ENCODE measurements at regions not wholly inside any gene's neighbourhood (a gene's known extent, or its start where the extent isn't known, plus 50 kb on each side); places are given as distances from the start of the nearest gene placed in this dataset.

DNA sequence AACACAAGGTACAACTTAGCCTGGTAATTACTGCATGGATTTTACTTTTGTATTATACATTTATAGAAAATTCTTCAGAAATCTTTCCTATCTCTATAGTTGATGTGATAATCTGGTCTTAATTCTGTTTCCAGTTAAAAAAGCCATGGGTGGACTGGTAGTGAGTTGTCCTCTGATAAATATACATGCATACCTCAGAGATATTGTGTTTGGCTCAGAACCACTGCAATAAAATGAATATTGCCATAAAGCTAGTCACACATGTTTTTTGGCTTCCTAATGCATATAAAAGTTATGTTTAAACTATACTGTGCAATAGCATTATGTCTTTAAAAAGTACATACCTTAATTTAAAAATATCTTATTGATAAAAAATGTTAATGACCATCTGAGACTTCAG lies 708.6 kb upstream of the MARCKS start:
- DNase-seq = no peak

DNA sequence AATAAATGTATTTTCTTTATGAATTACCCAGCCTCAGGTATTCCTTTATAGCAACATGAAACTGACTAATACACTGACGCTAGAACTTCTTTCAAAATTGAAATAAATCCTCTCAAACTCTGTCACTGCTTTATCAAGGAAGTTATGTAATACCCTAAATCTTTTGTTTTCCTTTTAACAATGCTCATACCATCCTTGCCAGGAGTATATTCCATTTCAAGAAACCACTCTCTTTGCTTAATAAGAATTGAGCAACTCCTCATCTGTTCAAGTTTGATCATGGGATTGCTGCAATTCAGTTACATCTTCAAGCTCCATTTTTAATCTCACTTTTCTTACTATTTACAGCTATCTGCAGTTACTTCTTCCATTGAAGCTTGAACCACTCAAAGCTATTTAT lies 707.6 kb upstream of the MARCKS start:
- DNase-seq = no peak

DNA sequence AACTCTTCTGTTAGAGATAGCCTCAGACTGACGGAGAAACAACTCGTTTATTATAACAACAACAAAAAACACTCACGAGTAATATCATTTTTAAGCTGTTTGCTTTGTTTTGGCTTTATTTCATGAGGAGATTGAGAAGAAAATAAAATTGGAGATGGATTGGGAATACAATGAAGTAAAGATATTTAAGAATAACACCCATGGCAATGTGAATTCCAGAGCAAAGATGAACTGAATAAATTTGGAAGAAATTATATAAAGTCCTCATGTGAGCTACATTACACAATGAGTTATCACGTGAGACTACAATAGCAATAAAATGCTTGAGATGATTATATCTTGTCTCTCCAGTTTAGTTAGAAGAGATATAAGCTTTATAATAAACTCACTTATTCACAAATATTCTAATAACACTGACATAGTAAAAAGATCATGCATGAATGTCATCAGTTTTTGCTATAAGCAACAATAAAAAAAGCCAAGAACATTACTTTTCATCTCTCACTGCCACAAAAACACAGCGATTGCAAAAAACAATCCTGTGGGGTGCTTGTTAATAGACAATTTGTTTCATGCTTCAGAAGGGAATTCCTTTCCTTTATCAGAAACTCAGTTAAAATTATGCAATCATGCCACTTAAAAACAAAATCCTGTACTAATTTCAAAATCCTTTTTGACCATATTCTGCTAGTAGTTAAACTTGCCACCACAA lies 696.7 kb upstream of the MARCKS start:
- no peak for DNase-seq

DNA sequence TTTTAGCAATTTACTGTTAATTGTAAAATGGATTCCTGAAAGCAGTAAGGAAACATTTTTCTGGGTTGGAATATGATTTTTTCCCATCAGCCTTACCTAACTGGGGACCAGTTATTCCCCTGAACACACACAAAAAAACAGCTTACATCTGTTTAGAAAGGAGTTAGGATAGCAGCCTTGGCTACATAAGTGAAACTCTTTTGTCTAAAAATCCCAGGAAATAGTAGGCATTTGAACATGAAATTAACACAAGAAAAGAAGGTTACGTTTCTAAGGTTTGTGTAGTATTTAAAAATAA lies 696.2 kb upstream of the MARCKS start:
- DNase-seq = no peak

DNA sequence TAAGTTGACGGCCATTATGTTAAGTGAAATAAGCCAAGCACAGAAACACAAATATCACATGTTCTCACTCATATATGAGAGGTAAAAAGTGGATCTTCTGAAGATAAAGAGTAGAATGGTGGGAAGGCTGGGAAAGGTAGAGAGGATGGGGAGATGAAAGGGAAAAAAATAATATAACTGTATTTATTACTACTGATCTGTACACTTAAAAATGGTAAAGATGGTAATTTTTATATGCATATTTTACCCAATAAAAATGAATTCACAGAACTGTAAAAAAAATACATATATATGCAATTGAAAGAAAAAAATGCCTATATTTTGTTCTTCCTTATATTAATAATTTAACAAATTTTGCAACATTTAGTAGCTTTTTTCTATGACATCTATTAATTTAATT lies 694.4 kb upstream of the MARCKS start:
- no peak for DNase-seq

DNA sequence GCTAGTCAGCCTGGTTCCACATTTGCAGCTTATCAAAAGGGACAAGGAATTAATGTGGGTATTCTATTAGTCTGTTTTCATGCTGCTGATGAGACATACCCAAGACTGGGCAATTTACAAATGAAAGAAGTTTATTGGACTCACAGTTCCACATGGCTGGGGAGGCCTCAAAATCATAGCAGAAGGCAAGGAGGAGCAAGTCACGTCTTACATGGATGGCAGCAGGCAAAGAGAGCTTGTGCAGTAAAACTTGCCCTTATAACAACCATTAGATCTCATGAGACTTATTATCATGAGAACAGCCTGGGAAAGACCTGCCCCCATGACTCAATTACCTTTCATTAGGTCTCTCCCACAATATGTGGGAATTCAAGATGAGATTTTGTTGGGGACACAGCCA lies 689.1 kb upstream of the MARCKS start:
- no peak for DNase-seq

DNA sequence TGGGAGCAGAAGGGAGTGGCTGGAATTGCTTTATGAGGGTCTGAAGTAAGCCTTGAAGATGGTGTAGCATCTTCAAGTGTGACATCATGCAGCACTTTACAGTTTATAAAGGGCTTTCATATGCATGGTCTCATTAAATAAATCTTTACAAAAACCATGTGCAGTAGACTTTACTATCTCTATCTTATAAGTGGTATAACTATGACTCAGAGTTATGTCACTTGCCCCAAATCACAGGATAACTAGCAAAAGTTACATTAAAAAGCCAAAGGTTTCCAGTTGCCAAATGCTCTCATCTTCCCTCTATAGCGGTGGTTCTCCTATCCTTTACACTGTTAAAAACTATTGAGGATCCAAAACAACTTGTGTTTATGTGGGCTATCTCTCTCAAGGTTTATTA lies 687.7 kb upstream of the MARCKS start:
- no peak for DNase-seq

DNA sequence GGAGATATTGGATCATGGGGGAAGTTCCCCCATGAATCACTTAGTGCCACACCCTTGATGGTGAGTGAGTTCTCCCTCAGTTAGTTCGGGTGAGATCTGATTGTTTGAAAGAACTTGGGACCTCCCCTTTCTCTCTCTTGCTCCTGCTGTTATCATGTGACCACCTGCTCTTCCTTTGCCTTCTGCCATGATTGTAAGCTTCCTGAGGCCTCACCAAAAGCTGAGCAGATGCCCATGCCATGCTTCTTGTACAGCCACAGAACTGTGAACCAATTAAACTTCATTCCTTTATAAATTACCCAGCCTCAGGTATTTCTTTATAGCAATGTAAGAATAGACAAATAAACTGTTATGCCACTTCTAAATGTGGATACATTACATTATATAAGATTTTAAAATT lies 686.7 kb upstream of the MARCKS start:
- no peak for DNase-seq

DNA sequence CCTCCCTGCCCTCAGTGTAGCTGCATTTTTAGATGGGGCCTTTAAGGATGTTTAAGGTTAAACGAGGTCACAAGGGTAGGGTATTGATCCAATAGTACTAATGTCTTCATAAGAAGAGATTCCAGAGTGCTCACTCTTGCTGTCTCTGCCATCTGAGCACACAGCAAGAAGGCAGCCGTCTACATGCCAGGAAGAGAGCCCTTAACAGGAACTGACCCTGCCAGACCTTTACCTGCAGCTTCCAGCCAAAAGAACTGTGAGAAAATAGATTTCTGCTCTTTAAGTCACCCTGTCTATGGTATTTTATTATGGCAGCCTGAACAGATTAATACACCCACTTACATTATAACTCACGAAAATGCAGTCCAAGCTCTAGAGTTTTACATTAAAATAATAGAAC lies 685.3 kb upstream of the MARCKS start:
- no peak for DNase-seq

DNA sequence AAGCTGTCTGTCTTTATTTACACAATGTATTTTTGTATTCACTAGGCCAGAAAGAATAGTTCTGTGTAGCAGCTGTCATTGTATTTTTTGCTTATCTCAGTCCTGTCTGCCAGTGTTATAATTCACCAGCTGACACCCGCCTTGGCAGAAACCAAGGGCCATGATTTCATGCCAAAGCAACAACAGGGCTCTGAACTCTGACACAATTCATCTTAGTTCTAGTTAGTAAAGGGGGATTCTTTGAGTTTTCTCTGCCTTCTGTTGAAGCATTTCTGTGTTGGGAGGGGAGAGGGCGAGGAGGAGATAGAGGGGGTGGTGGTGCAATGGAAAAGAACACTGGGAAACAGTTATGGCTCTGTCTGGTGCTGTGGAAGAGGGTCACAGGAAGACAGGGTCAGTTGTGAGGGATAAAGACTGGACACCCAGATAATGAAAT lies 684.6 kb upstream of the MARCKS start:
- peak; percentile 49 for DNase-seq

DNA sequence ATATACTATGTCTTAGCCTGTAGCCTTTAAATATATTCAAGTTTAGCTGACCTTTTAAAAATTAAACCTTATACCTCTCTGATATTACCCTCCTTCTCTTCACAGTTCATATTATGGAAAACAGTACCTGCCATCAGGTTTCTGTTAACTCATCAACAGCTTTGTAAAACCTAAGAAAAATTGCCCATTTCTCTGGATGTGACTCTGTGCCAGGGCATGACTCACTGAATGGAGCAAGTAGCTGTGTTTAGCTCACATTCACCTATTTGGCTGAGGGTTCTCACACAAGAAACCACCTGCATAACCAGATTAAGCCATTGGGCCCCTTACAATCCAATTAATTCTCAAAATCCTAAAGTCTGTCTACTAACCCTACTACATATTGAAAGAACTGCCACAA lies 678.8 kb upstream of the MARCKS start:
- DNase-seq = no peak

DNA sequence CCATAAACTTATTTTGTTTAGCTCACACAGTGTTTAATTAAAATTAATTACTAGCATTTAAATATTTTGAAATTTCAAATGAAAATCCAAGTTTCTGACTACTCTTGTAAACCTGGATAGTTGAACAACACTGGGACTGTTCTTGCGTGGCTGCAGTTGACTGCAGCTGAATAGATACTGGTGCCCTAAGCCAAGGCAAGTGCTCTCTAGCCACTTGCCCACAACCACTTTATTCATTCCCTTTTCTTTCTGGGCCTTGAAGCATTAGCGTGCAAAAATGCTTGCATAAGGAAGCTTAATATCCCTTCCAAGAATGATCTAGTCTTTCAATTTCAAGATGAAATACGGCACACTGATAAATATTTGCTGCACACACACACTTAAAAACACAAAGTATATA lies 676.0 kb upstream of the MARCKS start:
- no peak for DNase-seq

DNA sequence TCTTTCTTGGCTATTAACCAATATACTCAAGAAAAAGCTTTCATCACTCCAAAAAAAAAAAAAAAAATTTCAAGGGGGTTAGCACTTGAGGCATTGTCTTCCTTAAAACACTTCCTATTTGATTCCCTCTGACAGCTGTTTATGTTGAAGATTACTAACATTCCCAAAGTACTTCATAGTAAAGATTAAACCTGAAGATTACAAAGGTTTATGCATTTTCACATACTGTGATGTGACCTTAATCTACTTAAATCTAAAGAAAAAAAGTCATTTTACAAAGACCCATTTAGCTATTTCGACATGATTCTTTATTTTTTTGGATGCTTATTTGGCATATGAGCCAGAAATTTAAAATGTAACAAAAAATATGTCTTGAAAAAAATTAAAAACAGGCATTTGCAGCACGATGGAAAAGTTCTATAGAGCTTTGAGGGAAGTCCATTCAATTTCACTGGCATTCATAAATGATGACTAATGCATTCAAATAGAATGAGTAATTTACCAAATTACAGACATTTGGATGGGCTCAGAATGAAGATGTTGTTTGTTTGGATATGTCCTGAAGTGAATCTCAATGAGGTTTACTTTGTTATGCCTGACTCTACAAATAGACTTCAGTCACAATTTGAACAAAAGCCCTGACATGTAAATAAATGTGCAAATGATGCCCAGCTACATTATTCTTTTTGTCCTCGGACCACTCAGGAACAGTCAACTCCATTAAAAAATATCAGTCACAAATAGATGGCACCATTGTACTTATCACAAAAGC lies 674.6 kb upstream of the MARCKS start:
- no peak for DNase-seq

DNA sequence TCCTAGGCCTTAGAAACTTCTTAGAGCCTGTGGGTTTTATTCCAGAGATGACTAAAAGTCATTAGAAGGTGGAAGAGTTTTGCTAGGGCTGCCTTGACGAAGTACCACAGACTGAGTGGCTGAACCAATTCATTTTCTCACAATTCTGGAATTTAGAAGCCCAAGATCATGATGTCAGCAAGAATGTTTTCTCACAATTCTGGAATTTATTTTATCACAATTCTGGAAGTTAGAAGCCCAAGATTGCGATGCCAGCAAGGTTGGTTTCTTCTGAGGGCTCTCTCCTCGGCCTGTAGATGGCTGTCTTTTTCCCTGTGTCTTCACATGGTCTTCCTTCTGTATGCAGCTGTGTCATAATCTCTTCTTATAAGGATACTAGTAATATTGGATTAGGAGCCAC lies 672.9 kb upstream of the MARCKS start:
- DNase-seq = no peak

DNA sequence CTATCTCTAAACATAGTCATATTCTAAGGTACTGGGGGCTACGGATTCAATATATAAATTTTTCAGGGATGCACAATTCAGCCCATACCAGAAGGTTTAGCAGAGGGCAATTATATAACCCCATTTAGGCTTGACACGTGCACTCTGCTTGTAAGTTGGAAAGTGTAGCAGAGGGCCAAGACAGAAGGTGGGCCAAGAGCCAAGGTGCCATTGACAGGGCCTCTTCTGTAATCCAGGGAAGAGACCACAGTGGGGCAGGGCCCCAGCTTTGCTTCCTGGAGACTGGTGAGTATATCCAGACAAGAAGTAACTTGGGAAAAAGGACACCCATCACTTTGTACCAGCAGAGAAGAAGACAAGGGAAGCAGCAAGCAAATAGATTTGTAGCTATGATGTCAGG lies 672.4 kb upstream of the MARCKS start:
- DNase-seq = no peak

DNA sequence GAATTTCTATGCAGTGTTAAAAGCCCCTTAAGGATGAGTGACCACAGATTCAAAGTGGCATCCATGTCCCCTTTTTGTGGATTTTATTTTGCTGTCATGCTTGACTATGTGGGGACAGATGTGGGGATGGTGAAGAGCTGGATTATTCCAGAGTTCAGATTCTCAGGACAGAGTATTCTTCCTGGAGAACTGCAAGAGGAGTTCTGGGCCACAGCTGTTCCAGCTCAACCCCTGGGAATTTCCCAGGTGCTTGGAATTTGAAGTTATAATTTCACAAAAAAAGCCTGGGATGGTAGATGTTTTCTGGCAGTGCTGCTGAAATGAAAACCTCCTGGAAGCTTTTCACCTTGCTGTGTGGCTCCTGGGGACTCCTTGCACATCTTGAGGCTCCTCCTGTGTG lies 671.8 kb upstream of the MARCKS start:
- no peak for DNase-seq

DNA sequence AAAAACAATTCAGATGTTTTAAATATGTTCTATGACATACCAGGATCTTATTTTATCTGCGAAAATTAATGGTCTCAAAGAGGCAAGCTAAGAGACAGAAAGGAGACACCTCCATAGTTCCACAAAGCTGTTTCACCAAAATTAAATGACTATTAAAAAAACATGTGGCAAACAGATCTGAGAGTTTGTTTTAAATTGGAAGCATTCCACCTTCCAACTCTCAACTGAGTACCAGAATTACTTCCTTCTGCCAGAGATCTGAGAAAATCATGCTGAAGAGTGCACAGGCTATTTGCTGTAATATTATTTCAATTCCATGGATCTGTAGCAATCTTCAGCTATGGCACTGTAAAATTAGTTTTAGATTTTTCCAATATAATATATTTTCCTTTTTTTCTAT lies 669.5 kb upstream of the MARCKS start:
- no peak for DNase-seq

DNA sequence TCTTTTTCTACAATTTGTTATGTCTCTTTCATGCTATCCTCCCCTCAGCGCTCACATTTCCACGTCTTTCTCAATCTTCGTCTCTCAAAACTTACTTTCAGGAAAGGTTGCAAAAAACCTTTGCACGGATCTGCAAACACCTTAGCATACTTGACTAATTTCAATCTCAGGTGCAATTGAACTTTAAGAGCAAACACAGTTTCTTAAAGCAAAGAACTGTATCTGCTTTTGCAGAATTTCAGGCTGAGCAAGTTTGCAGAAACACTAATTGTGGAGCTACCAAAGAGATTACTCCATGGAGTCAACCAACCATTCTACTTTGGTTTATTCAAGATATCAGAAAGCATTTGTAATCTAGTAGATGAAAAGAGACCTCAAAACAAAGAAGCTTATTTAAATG lies 668.2 kb upstream of the MARCKS start:
- no peak for DNase-seq

DNA sequence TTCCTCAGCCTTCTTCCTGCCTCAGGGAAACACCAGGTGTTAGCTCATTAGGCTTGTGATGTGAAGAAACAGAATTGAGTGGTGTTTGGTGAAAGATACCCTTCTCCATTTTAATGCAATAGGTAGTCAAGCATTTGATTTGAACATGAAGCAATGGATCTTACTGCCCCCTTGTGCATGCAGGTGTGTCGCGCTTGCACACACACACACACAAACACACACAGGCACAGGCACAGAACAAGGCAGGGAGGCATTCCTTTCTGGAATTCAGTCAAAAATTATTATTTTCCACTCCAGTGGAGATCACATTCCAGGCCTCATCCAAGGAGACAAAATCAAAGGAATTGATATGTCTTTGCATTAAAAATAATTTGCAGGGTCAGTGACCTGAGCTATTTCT lies 667.0 kb upstream of the MARCKS start:
- DNase-seq = no peak

DNA sequence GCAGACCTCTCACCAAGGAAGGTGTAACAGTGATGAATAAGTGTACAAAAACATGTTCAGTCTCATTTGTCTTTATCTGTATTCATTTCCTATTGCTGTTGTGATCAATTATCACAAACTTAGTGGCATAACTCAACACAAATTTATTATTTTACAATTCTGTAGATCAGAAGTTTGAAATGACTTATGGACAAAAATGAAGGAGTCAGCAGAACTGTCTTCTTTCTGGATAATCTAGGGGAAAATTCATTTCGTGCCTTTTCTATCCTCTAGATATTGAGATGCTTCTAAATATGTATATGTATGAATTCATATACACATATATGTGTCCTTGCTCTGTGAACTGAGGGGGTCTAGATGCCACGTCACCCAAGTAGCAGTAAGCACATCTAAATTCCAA lies 663.1 kb upstream of the MARCKS start:
- DNase-seq = no peak

DNA sequence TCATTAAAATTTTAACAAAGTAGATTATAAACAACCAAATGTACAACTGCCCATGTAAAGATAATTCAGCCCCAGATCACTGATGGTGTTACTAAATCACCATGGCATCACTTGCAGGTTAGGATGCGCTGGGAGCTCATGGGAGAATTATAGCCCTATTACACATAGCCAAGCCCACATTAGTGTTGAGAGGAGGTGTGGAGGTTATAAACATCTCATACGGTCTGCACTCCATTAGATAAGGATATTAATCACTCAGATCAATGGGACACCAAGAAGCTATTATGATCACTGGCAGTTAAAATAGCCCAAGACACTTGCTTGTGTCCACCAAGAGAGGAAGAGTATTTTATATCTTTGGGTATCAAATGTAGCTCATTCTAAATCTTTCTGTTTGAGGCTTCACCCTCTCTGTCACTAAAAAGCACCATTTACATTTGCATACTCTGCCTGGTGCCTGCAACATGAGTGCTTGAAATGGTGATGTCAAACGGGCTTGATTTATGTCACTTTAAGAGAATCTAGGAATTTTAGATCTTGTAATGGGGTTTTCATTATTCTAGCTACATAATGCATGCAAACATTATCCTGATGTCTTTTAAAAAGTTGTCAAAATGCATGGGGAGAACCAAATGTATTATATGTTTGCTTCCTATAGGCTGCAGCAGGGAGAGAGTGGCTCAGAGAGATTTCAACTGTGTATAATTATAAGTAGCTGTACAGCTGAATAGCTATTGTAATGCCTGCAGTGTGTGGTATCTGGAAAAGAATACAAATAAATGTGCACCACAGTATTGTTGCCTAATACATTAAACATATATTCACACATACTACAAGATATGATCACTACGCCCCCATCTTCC lies 654.1 kb upstream of the MARCKS start:
- no peak for DNase-seq

DNA sequence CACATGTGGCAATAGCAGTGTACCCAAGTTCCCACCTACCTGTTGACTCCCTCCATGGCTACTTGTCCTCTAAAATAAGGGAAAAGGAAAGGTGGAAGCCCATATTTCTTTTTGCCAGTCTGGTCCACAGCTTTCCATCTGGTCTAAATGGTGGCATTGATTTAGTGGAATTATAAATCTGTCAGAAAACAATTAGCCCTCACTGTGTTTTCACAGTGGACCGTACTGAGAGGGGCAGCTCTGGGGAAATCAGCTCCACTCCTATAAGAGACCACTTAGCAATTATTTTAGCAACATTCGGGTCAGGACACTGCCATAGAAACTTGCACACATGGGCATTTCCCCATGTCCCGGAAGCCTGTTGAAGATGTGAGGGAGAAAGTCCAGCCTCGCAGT lies 653.4 kb upstream of the MARCKS start:
- DNase-seq = no peak

DNA sequence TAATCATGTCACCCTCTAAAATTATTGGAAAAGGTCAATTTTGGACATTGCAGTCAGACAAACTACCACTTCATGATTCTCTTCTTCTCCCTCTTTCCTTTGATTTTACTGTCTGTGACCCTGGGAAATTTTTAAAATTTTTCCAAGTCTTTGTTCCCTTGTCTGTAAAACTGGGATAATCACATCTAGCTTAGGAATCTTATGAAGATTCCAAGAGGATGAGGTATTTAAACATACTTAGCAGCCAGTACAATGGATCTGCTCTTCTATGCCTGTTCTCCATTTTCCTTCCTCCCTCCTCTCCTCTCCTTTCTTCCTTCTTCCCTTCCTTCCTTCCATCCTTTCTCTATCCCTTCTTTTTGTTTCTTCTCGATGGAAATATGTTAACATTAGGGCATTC lies 651.6 kb upstream of the MARCKS start:
- no peak for DNase-seq

Data from renal pelvis (tissue), 1 donor.